ENCODE measurements at regions not wholly inside any gene's neighbourhood (a gene's known extent, or its start where the extent isn't known, plus 50 kb on each side); places are given as distances from the start of the nearest gene placed in this dataset.

DNA sequence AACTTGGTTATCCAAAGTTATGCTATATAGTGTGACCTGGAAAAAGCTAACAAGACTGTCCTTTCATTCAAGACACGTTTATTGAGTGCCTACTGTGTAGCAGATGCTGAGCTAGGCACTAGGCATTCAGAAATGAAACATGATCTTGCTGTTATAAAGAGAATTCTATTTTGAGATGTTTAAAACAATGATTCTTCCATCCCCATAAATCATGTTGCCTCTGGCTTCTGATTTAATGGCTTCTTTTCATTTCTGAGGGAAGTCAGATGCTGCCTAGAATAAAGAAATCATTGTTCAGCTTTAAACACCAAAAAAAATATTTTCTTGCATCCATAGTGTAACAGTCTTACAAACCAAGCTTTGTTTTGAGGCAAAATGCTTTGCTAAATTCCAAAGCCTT is 620.9 kb upstream of the UBE2E2 start:
- TF ChIP-seq BACH1 (IDR thresholded peaks at IDR 0.05; ENCODE audit: low read length) = no peak
- no peak for TF ChIP-seq RAD21 (IDR thresholded peaks at IDR 0.05 in 1 of 2, conservative IDR thresholded peaks at IDR 0.05 in 1 of 2; ENCODE audit: low read depth in 2 of 2, low read length in 2 of 2)
- TF ChIP-seq TBP (IDR thresholded peaks at IDR 0.05; ENCODE audit: low read depth, low read length) = no peak
- TF ChIP-seq, protein P1, sequence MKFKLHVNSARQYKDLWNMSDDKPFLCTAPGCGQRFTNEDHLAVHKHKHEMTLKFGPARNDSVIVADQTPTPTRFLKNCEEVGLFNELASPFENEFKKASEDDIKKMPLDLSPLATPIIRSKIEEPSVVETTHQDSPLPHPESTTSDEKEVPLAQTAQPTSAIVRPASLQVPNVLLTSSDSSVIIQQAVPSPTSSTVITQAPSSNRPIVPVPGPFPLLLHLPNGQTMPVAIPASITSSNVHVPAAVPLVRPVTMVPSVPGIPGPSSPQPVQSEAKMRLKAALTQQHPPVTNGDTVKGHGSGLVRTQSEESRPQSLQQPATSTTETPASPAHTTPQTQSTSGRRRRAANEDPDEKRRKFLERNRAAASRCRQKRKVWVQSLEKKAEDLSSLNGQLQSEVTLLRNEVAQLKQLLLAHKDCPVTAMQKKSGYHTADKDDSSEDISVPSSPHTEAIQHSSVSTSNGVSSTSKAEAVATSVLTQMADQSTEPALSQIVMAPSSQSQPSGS (IDR thresholded peaks at IDR 0.05; ENCODE audit: low read length) = no peak
- TF ChIP-seq POLR2AphosphoS5 (IDR thresholded peaks at IDR 0.05; ENCODE audit: low read depth, low read length) = no peak
- no peak for TF ChIP-seq CBX8 (IDR thresholded peaks at IDR 0.05; ENCODE audit: borderline replicate concordance, low read depth, low read length)
- no peak overlapping the region for H2BK12ac ChIP-seq (ENCODE audit: low read depth, low read length)
- WGBS, 2 experiments (ENCODE audit: extremely low coverage in 1 of 2, insufficient coverage in 1 of 2, insufficient read length in 1 of 2, insufficient replicate concordance in 2 of 2, low coverage in 1 of 2, low lambda C conversion rate in 2 of 2, missing lambda C conversion rate in 1 of 2) = 91% methylated on average over 1 of the region's 1 CpG; no CpG with 5 or more reads in 1 of the 2 experiments

More for the DNA sequence above, 620.9 kb upstream of the UBE2E2 start:
- Histone ChIP-seq H3K4me2 (ENCODE audit: insufficient read depth in 1 of 2, low read depth in 2 of 2, low read length in 2 of 2) (no peak overlapping the region), H4K20me1 (replicated peaks in 1 of 2; ENCODE audit: control insufficient read depth in 1 of 2, insufficient read depth in 2 of 2, low read length in 2 of 2) (no peaks in the 10 kb centered on the region), H2AK5ac (ENCODE audit: low read depth, low read length) (no peak overlapping the region), H4K5ac (ENCODE audit: insufficient read length, low read depth, low read length) (no peak overlapping the region), H3K4ac (replicated peaks; ENCODE audit: insufficient read length, low read depth, low read length) (no peak overlapping the region), H3K14ac (ENCODE audit: insufficient read length) (no peak overlapping the region), H3K36me3 (ENCODE audit: control insufficient read depth in 2 of 4, insufficient read depth in 4 of 4, low read length in 3 of 4) (no peaks in the 10 kb centered on the region), H3K56ac (replicated peaks; ENCODE audit: insufficient read length, low read depth, low read length) (no peak overlapping the region), H3K79me1 (ENCODE audit: low read depth, low read length) (no peaks in the 10 kb centered on the region), H3K18ac (ENCODE audit: extremely low read depth, low read length) (no peak overlapping the region), H2AFZ (ENCODE audit: low read length) (no peak overlapping the region), H3K79me2 (ENCODE audit: control insufficient read depth in 1 of 2, insufficient read depth in 2 of 2, low read length in 2 of 2) (no peaks in the 10 kb centered on the region), H3K9me3 (ENCODE audit: insufficient read depth in 2 of 2, low read depth in 1 of 2, low read length in 1 of 2) (no peaks in the 10 kb centered on the region), H4K8ac (ENCODE audit: extremely low read depth, insufficient read depth, low read length) (no peak overlapping the region), H3K9ac (replicated peaks in 1 of 4; ENCODE audit: extremely low read depth in 1 of 4, low read depth in 3 of 4, low read length in 3 of 4) (no peak overlapping the region), H3K23ac (ENCODE audit: insufficient read length) (no peak overlapping the region), H3K4me3 (ENCODE audit: extremely low read depth in 1 of 4, insufficient read depth in 2 of 4, low read depth in 3 of 4, low read length in 4 of 4) (no peak overlapping the region), H4K91ac (replicated peaks; ENCODE audit: insufficient read length, low read length) (no peak overlapping the region), H3K27me3 (replicated peaks in 1 of 4; ENCODE audit: control insufficient read depth in 3 of 4, extremely low read depth in 1 of 4, insufficient read depth in 3 of 4, low read length in 3 of 4) (no peaks in the 10 kb centered on the region), H2BK15ac (ENCODE audit: low read length) (no peak overlapping the region), H3K4me1 (replicated peaks in 1 of 4; ENCODE audit: control insufficient read depth in 3 of 4, insufficient read depth in 4 of 4, low read length in 3 of 4) (no peaks in the 10 kb centered on the region), H2BK120ac (replicated peaks; ENCODE audit: low read depth, low read length) (no peak overlapping the region), H2BK5ac (ENCODE audit: low read depth, low read length) (no peak overlapping the region), H3K23me2 (ENCODE audit: low read depth, low read length) (no peaks in the 10 kb centered on the region), H3K27ac (ENCODE audit: low read depth, low read length) (no peak overlapping the region), H2BK20ac (ENCODE audit: low read length) (no peak overlapping the region)
- CTCF ChIA-PET (ENCODE audit: partially characterized antibody) = interaction anchor here (0.5 to 2.3 kb wide), 2 partner anchors 19 to 327 kb away, joined by 3 to 12 read pairs; no protein-coding TSS in a partner anchor
- no peak for DNase-seq (ENCODE audit: low read depth in 1 of 2, low spot score in 2 of 2)
- no peak for FAIRE-seq
- POLR2A ChIA-PET (ENCODE audit: partially characterized antibody) = no interaction called here

Measured in H1 (cell line).